Spleen (tissue), 11 donors: ENCODE measurements at regions not wholly inside any gene's neighbourhood (a gene's known extent, or its start where the extent isn't known, plus 50 kb on each side); places are given as distances from the start of the nearest gene placed in this dataset.

Experiments
- DNase-seq: peaks from one replicate; pipeline ENCODE4 v3.0.0-alpha.2; 2020
- H3K27ac ChIP-seq, 8 donors: fragments of 200-600 bp; sonication (generic) in 7 of 8; 1 replicate in 4 of 8; 2 replicates in 4 of 8; pipeline versions ENCODE4 v1.5.0 to v1.8.0; 2016 to 2021; ENCODE audit warnings: inconsistent platforms in 4 of 8, mild to moderate bottlenecking in 4 of 8, moderate library complexity in 1 of 8
- H3K27me3 ChIP-seq, 7 donors: fragments of 200-600 bp; sonication (generic) in 6 of 7; replicated peaks in 1 of 7; 1 replicate in 4 of 7; 2 replicates in 3 of 7; pipeline versions ENCODE4 v1.5.0 to v1.8.0; 2016 to 2021; ENCODE audit warnings: inconsistent platforms in 3 of 7, mild to moderate bottlenecking in 1 of 7
- H3K36me3 ChIP-seq, 6 donors: fragments of 200-600 bp; sonication (generic) in 5 of 6; 1 replicate in 4 of 6; 2 replicates in 2 of 6; pipeline versions ENCODE4 v1.5.0 to v1.8.0; 2016 to 2021; ENCODE audit warnings: inconsistent platforms in 2 of 6
- H3K4me1 ChIP-seq, 6 donors: fragments of 200-600 bp; sonication (generic) in 5 of 6; 1 replicate in 3 of 6; 2 replicates in 3 of 6; pipeline versions ENCODE4 v1.5.0 to v1.8.0; 2016 to 2021; ENCODE audit warnings: inconsistent platforms in 3 of 6
- H3K4me3 ChIP-seq, 8 donors: fragments of 200-600 bp; sonication (generic) in 7 of 8; 1 replicate in 4 of 8; 2 replicates in 4 of 8; pipeline versions ENCODE4 v1.5.0 to v1.8.0; 2016 to 2021; ENCODE audit warnings: inconsistent platforms in 4 of 8, mild to moderate bottlenecking in 4 of 8, moderate library complexity in 2 of 8
- H3K9me3 ChIP-seq, 8 donors: fragments of 200-600 bp; sonication (generic) in 7 of 8; 1 replicate in 4 of 8; 2 replicates in 4 of 8; pipeline versions ENCODE4 v1.5.0 to v1.8.0; 2016 to 2021; ENCODE audit warnings: inconsistent platforms in 4 of 8
- CTCF ChIP-seq, 11 experiments: fragments of 200-600 bp in 7 of 11; fragments of 450-650 bp in 4 of 11; sonication (generic) in 4 of 11; IDR thresholded peaks in 8 of 11; conservative IDR thresholded peaks in 3 of 11; 1 replicate in 7 of 11; 2 replicates in 4 of 11; pipeline versions ENCODE4 v1.4.0 to v1.8.0; 2016 to 2021; ENCODE audit warnings: antibody characterized with exemption in 11 of 11, inconsistent platforms in 4 of 11, mild to moderate bottlenecking in 1 of 11
- POLR2A ChIP-seq, 3 donors: fragments of 450-650 bp; IDR thresholded peaks; one replicate each; pipeline ENCODE4 v1.5.1; 2017; ENCODE audit warnings: antibody characterized with exemption in 3 of 3, mild to moderate bottlenecking in 1 of 3
- POLR2AphosphoS5 ChIP-seq, 3 donors: sonication (generic); formaldehyde crosslinking; IDR thresholded peaks; one replicate each; pipeline ENCODE4 v1.5.1; 2017; ENCODE audit warnings: antibody characterized with exemption in 3 of 3
- WGBS, 5 donors: extraction: QIAGEN DNeasy Blood & Tissue Kit in 3 of 5; methylation state at CpG; one replicate each; pipeline versions ENCODE4 v1.1.5 to v1.1.7; 2013 to 2018; 5-methylcytosine and 5-hydroxymethylcytosine counted together
- intact Hi-C: fragments of 100-400 bp; cut with DNase I; formaldehyde crosslinking; loops from one replicate; pipeline ENCODE4 v1.15.0; 2023; ENCODE audit warnings: low total_unique reads
- donor health status: healthy with polysubstance abuse.
- donor health status: DM: no; HTN: no; CAD: no; lungs with moderate emphysema.
- donor health status: DM: no; HTN: no; CAD: no.
- donor health status: Bipolar disorder and iron deficiency.
- donor health status: healthy.
- donor health status: DM: no; HTN: no; CAD: no.
- donor health status: DM: yes; HTN: yes; CAD: no.

- no peak overlapping the region for H3K4me3 ChIP-seq
- peaks cover 0 to 44% (median 28%) of the 10 kb centered on the region in 8 donors for H3K9me3 ChIP-seq
- no peak overlapping the region for H3K27ac ChIP-seq
- no peaks in the 10 kb centered on the region for H3K4me1 ChIP-seq
- no peak for DNase-seq
- WGBS, 5 donors, result 14 to 22% (median 20%) methylated on average over 1 of the region's 1 CpG
- no peaks in the 10 kb centered on the region for H3K36me3 ChIP-seq
- no peaks in the 10 kb centered on the region for H3K27me3 ChIP-seq
- TF ChIP-seq POLR2A (IDR thresholded peaks at IDR 0.05) (no peak), POLR2AphosphoS5 (IDR thresholded peaks at IDR 0.05) (no peak), CTCF (IDR thresholded peaks at IDR 0.05 in 8 of 11, conservative IDR thresholded peaks at IDR 0.05 in 3 of 11) (no peak)
- intact Hi-C loops, result no loop called here
Measured at GRCh38 chr17:22131740-22132139, 439.4 kb downstream of the KCNJ18 start.

GRCh38 chr17:22138861-22139469 is 446.6 kb downstream of the KCNJ18 start:
- TF ChIP-seq CTCF (IDR thresholded peaks at IDR 0.05 in 8 of 11, conservative IDR thresholded peaks at IDR 0.05 in 3 of 11) (no peak), POLR2A (IDR thresholded peaks at IDR 0.05) (no peak), POLR2AphosphoS5 (IDR thresholded peaks at IDR 0.05) (no peak)
- H3K4me3 ChIP-seq, result no peak overlapping the region
- H3K27me3 ChIP-seq, result no peaks in the 10 kb centered on the region
- no peaks in the 10 kb centered on the region for H3K4me1 ChIP-seq
- no peaks in the 10 kb centered on the region for H3K36me3 ChIP-seq
- 17 to 36% (median 28%) methylated on average over 2 of the region's 2 CpGs for WGBS, 5 donors
- intact Hi-C loops, result no loop called here
- DNase-seq, result no peak
- H3K9me3 ChIP-seq, result peaks cover 0 to 32% (median 23%) of the 10 kb centered on the region in 8 donors
- H3K27ac ChIP-seq, result no peak overlapping the region

- Histone ChIP-seq H3K4me1 (no peaks in the 10 kb centered on the region), H3K27me3 (no peaks in the 10 kb centered on the region), H3K4me3 (no peak overlapping the region), H3K9me3 (peaks cover 0 to 32% (median 25%) of the 10 kb centered on the region in 8 donors), H3K27ac (no peak overlapping the region), H3K36me3 (no peaks in the 10 kb centered on the region)
- intact Hi-C loops, result no loop called here
- WGBS, 5 donors, result 38 to 69% (median 57%) methylated on average over 10 of the region's 10 CpGs
- DNase-seq, result no peak
- no peak for TF ChIP-seq POLR2AphosphoS5 (IDR thresholded peaks at IDR 0.05)
- TF ChIP-seq CTCF (IDR thresholded peaks at IDR 0.05 in 8 of 11, conservative IDR thresholded peaks at IDR 0.05 in 3 of 11), result no peak
- no peak for TF ChIP-seq POLR2A (IDR thresholded peaks at IDR 0.05)
Measured at GRCh38 chr17:22142091-22142490, 449.8 kb downstream of the KCNJ18 start.

GRCh38 chr17:22145605-22146178 is 453.4 kb downstream of the KCNJ18 start:
- no peak for DNase-seq
- no peak overlapping the region for H3K27ac ChIP-seq
- H3K4me3 ChIP-seq, result no peak overlapping the region
- no peaks in the 10 kb centered on the region for H3K4me1 ChIP-seq
- 69 to 81% (median 77%) methylated on average over 13 of the region's 13 CpGs for WGBS, 5 donors
- intact Hi-C loops, result no loop called here
- no peak for TF ChIP-seq CTCF (IDR thresholded peaks at IDR 0.05 in 8 of 11, conservative IDR thresholded peaks at IDR 0.05 in 3 of 11)
- no peak for TF ChIP-seq POLR2AphosphoS5 (IDR thresholded peaks at IDR 0.05)
- no peak for TF ChIP-seq POLR2A (IDR thresholded peaks at IDR 0.05)
- H3K27me3 ChIP-seq, result no peaks in the 10 kb centered on the region
- H3K9me3 ChIP-seq, result peaks cover 0 to 20% (median 16%) of the 10 kb centered on the region in 8 donors
- no peaks in the 10 kb centered on the region for H3K36me3 ChIP-seq
